Mesenchymal stem cell (in vitro differentiated cells and primary cell): ENCODE measurements at regions not wholly inside any gene's neighbourhood (a gene's known extent, or its start where the extent isn't known, plus 50 kb on each side); places are given as distances from the start of the nearest gene placed in this dataset.

Source experiments
- DNase-seq: peaks from one replicate; pipeline ENCODE4 v3.0.0-alpha.2; 2013
- H2AFZ ChIP-seq: one replicate; pipeline ENCODE4 v1.6.1; 2013; ENCODE audit warnings: low read depth, mild to moderate bottlenecking, control low read depth, inconsistent platforms, low read length, moderate library complexity
- H2AK5ac ChIP-seq: 2 replicates; pipeline ENCODE4 v1.6.1; 2013; ENCODE audit warnings: low read length, moderate library complexity, mild to moderate bottlenecking, inconsistent platforms; ENCODE audit not compliant: severe bottlenecking
- H2BK120ac ChIP-seq: one replicate; pipeline ENCODE4 v1.6.1; 2013; ENCODE audit warnings: low read depth, mild to moderate bottlenecking, inconsistent platforms, low read length, moderate library complexity
- H2BK12ac ChIP-seq, 2 experiments: one replicate each; pipeline ENCODE4 v1.6.1; 2013; ENCODE audit warnings: inconsistent platforms in 2 of 2, low read length in 2 of 2, mild to moderate bottlenecking in 2 of 2, moderate library complexity in 2 of 2, control low read depth in 1 of 2
- H2BK15ac ChIP-seq: one replicate; pipeline ENCODE4 v1.6.1; 2013; ENCODE audit warnings: mild to moderate bottlenecking, low read depth, inconsistent platforms; ENCODE audit not compliant: poor library complexity, severe bottlenecking
- H2BK5ac ChIP-seq: 2 replicates; pipeline ENCODE4 v1.6.1; 2013; ENCODE audit warnings: low read depth, mild to moderate bottlenecking, low read length, control low read depth, inconsistent platforms; ENCODE audit not compliant: poor library complexity, severe bottlenecking
- H3K14ac ChIP-seq, 2 experiments: one replicate each; pipeline ENCODE4 v1.6.1; 2013; ENCODE audit warnings: inconsistent platforms in 2 of 2, low read length in 2 of 2, control low read depth in 1 of 2, mild to moderate bottlenecking in 1 of 2, moderate library complexity in 1 of 2
- H3K18ac ChIP-seq, 2 experiments: one replicate each; pipeline ENCODE4 v1.6.1; 2013; ENCODE audit warnings: inconsistent platforms in 2 of 2, low read length in 2 of 2, control low read depth in 1 of 2, low read depth in 1 of 2, mild to moderate bottlenecking in 1 of 2
- H3K23ac ChIP-seq, 2 experiments: one replicate each; pipeline ENCODE4 v1.6.1; 2013; ENCODE audit warnings: inconsistent platforms in 2 of 2, low read length in 2 of 2, mild to moderate bottlenecking in 2 of 2, moderate library complexity in 2 of 2, control low read depth in 1 of 2
- H3K27ac ChIP-seq: 2 replicates; pipeline ENCODE4 v1.5.1; 2013; ENCODE audit warnings: mild to moderate bottlenecking, moderate library complexity, low read length, control low read depth, inconsistent platforms; ENCODE audit not compliant: poor library complexity, severe bottlenecking
- H3K27me3 ChIP-seq, 2 experiments: 2 replicates each; pipeline versions ENCODE4 v1.6.1 to v1.7.0; 2013; ENCODE audit warnings: low read length in 2 of 2, mild to moderate bottlenecking in 2 of 2, moderate library complexity in 2 of 2, control low read depth in 1 of 2, inconsistent platforms in 1 of 2; ENCODE audit not compliant: control insufficient read depth in 1 of 2, insufficient read depth in 1 of 2
- H3K36me3 ChIP-seq, 2 experiments: 2 replicates each; pipeline versions ENCODE4 v1.6.1 to v1.7.0; 2013; ENCODE audit warnings: low read length in 2 of 2, control low read depth in 1 of 2, inconsistent platforms in 1 of 2, low read depth in 1 of 2, mild to moderate bottlenecking in 1 of 2; ENCODE audit not compliant: insufficient read depth in 2 of 2, control insufficient read depth in 1 of 2
- H3K4ac ChIP-seq, 2 experiments: one replicate each; pipeline ENCODE4 v1.6.1; 2013; ENCODE audit warnings: inconsistent platforms in 2 of 2, low read length in 2 of 2, mild to moderate bottlenecking in 2 of 2, moderate library complexity in 2 of 2, control low read depth in 1 of 2, low read depth in 1 of 2
- H3K4me1 ChIP-seq: 2 replicates; pipeline ENCODE4 v1.6.1; 2013; ENCODE audit warnings: low read depth, low read length, control low read depth; ENCODE audit not compliant: control insufficient read depth, insufficient read depth
- H3K4me2 ChIP-seq: 2 replicates; pipeline ENCODE4 v1.6.1; 2013; ENCODE audit warnings: low read length, mild to moderate bottlenecking, inconsistent platforms; ENCODE audit not compliant: poor library complexity, severe bottlenecking
- H3K4me3 ChIP-seq, 2 experiments: 2 replicates each; pipeline versions ENCODE4 v1.5.1 to v1.7.0; 2013; ENCODE audit warnings: low read length in 2 of 2, mild to moderate bottlenecking in 2 of 2, control low read depth in 1 of 2, low read depth in 1 of 2; ENCODE audit not compliant: insufficient read depth in 1 of 2
- H3K79me1 ChIP-seq: replicated peaks from 2 replicates; pipeline ENCODE4 v1.6.1; 2013; ENCODE audit warnings: mild to moderate bottlenecking, control low read depth, low read length, inconsistent platforms; ENCODE audit not compliant: poor library complexity, severe bottlenecking
- H3K9ac ChIP-seq: 2 replicates; pipeline ENCODE4 v1.7.0; 2013; ENCODE audit warnings: mild to moderate bottlenecking, low read length, moderate library complexity
- H3K9me3 ChIP-seq: 2 replicates; pipeline ENCODE4 v1.7.0; 2013; ENCODE audit warnings: mild to moderate bottlenecking, low read length; ENCODE audit not compliant: control insufficient read depth
- H4K8ac ChIP-seq: one replicate; pipeline ENCODE4 v1.6.1; 2013; ENCODE audit warnings: inconsistent platforms, mild to moderate bottlenecking, low read length, moderate library complexity
- H4K91ac ChIP-seq: one replicate; pipeline ENCODE4 v1.6.1; 2013; ENCODE audit warnings: mild to moderate bottlenecking, low read length, inconsistent platforms
- WGBS: methylation state at CpG from one replicate; pipeline ENCODE4 v1.1.7; 2013; ENCODE audit warnings: mixed read lengths; 5-methylcytosine and 5-hydroxymethylcytosine counted together

DNA sequence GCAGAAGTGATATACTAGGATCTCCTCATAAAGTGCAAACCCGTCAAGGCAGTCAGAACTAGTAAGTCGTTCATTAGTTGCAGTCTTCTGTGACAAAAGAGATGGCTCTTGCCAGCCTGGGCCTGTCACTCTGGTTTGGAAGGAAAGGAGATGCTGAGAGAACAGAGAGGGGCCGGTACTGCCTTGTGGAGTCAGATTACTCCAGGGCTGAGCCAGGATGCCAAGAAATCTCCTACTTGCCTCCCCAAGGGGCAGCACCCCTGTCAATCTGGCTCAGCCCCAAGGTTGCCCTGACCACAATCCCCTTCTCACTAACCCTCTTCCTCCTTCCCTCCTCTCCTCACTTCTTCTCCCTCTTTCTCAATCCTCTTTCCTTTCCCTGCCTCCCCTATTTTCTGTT lies 62.9 kb upstream of the ASPRV1 start:
- Histone ChIP-seq H2AFZ (no peak overlapping the region), H3K4ac (no peak overlapping the region), H2BK12ac (no peak overlapping the region), H3K79me1 (no peaks in the 10 kb centered on the region), H4K8ac (no peak overlapping the region), H3K27ac (no peak overlapping the region), H3K23ac (no peak overlapping the region), H3K4me1 (peaks cover under 1% of the 10 kb centered on the region), H4K91ac (peak overlapping the region; percentile 3), H3K9ac (no peak overlapping the region), H3K4me3 (no peak overlapping the region), H3K18ac (no peak overlapping the region), H3K4me2 (no peak overlapping the region), H3K36me3 (peaks cover 0 to 5% of the 10 kb centered on the region in 2 experiments), H2BK5ac (no peak overlapping the region), H3K9me3 (peaks cover 2% of the 10 kb centered on the region), H3K27me3 (no peaks in the 10 kb centered on the region), H3K14ac (peak overlapping the region in 1 of 2 experiments; percentile 46), H2AK5ac (no peak overlapping the region), H2BK15ac (no peak overlapping the region), H2BK120ac (no peak overlapping the region)
- DNase-seq: no peak
- WGBS: 83% methylated on average over 3 of the region's 3 CpGs

DNA sequence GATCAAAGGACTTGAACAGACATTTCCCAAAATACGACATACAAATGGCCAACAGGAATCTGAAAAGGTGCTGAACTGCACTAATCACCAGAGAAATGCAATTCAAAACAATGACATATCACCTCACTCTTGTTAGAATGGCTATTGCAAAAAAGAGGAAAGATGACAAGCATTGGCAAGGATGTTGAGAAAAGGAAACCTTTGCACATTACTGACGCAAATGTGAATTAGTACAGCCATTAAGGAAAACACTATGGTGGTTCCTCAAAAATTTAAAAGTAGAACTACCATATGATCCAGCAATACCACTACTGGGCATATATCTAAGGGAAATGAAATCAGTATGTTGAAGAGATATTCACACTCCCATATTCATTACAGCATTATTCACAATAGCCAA lies 57.7 kb upstream of the ASPRV1 start:
- Histone ChIP-seq H4K8ac (no peak overlapping the region), H2AK5ac (no peak overlapping the region), H2BK15ac (no peak overlapping the region), H3K18ac (no peak overlapping the region), H2BK5ac (no peak overlapping the region), H3K36me3 (peaks cover 4 to 12% of the 10 kb centered on the region in 2 experiments), H3K4me3 (no peak overlapping the region), H3K4me2 (no peak overlapping the region), H3K4me1 (no peaks in the 10 kb centered on the region), H3K23ac (no peak overlapping the region), H3K14ac (no peak overlapping the region), H3K9ac (no peak overlapping the region), H4K91ac (no peak overlapping the region), H2AFZ (no peak overlapping the region), H3K9me3 (peaks cover 19% of the 10 kb centered on the region), H3K79me1 (no peaks in the 10 kb centered on the region), H3K27me3 (no peaks in the 10 kb centered on the region), H3K4ac (no peak overlapping the region), H2BK120ac (no peak overlapping the region), H3K27ac (no peak overlapping the region), H2BK12ac (no peak overlapping the region)
- WGBS: 86% methylated on average over 2 of the region's 2 CpGs
- DNase-seq: no peak

DNA sequence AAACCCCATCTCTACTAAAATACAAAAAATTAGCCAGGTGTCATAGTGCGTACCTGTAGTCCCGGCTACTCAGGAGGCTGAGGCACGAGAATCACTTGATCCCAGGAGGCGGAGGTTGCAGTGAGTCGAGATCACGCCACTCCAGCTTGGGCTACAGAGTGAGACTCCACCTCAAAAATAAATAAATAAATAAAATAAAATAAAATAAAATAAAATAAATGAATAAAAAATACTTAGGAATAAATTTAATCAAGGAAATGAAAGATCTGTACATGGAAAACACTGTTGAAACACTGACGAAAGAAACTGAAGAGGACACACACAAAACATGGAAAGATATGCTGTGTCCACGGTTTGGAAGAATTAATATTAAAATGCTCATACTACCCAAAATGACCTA lies 56.5 kb upstream of the ASPRV1 start:
- no peak overlapping the region for H2BK5ac ChIP-seq
- H3K27ac ChIP-seq: no peak overlapping the region
- H3K9ac ChIP-seq: no peak overlapping the region

DNA sequence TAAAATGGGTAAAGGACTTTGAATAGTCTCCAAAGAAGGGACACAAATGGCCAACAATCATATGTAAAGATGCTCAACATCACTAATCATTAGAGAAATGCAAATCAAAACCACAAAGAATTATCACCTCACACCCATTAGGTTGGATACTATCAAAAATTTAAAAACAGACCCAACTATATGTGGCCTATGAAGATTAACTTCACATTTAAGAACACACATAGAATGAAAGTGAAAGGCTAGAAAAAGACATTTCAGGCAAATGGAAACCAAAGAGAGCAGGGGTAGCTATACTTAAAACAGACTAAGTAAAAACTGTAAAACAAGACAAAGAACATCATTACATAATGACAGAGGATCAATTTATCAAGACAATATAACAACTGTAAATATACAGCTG lies 53.5 kb upstream of the ASPRV1 start:
- no peak overlapping the region for H3K9ac ChIP-seq
- H2BK5ac ChIP-seq: no peak overlapping the region
- H3K4ac ChIP-seq: no peak overlapping the region
- H2BK120ac ChIP-seq: no peak overlapping the region
- H3K27me3 ChIP-seq: no peaks in the 10 kb centered on the region
- no peak overlapping the region for H2AK5ac ChIP-seq
- no peak overlapping the region for H3K4me2 ChIP-seq
- H3K36me3 ChIP-seq: peaks cover 4 to 10% of the 10 kb centered on the region in 2 experiments
- no peak for DNase-seq
- no peaks in the 10 kb centered on the region for H3K4me1 ChIP-seq
- H4K91ac ChIP-seq: no peak overlapping the region
- H3K18ac ChIP-seq: no peak overlapping the region
- no peak overlapping the region for H2AFZ ChIP-seq
- no peak overlapping the region for H3K23ac ChIP-seq
- no peak overlapping the region for H3K14ac ChIP-seq
- H3K27ac ChIP-seq: no peak overlapping the region
- H3K9me3 ChIP-seq: peaks cover 19% of the 10 kb centered on the region
- H3K79me1 ChIP-seq: no peaks in the 10 kb centered on the region
- H4K8ac ChIP-seq: no peak overlapping the region
- H2BK15ac ChIP-seq: no peak overlapping the region
- H2BK12ac ChIP-seq: no peak overlapping the region
- H3K4me3 ChIP-seq: no peak overlapping the region

More for the DNA sequence above, 56.5 kb upstream of the ASPRV1 start:
- Histone ChIP-seq H3K27me3 (no peaks in the 10 kb centered on the region), H2BK12ac (no peak overlapping the region), H4K8ac (no peak overlapping the region), H3K9me3 (peaks cover 19% of the 10 kb centered on the region), H3K18ac (no peak overlapping the region), H3K4me3 (no peak overlapping the region), H3K36me3 (peaks cover 4 to 12% of the 10 kb centered on the region in 2 experiments), H2AK5ac (no peak overlapping the region), H3K79me1 (no peaks in the 10 kb centered on the region), H3K4me1 (no peaks in the 10 kb centered on the region), H4K91ac (no peak overlapping the region), H3K4ac (no peak overlapping the region), H3K14ac (no peak overlapping the region), H3K23ac (no peak overlapping the region), H2BK120ac (no peak overlapping the region), H2AFZ (no peak overlapping the region), H3K4me2 (no peak overlapping the region), H2BK15ac (no peak overlapping the region)
- DNase-seq: no peak
- WGBS: 97% methylated on average over 6 of the region's 8 CpGs
